NK-92 (cell line): ENCODE measurements at regions not wholly inside any gene's neighbourhood (a gene's known extent, or its start where the extent isn't known, plus 50 kb on each side); places are given as distances from the start of the nearest gene placed in this dataset.
"Not testable (repeated sequence)": the region's sequence is repeated elsewhere in the genome, so short reads cannot be mapped to it uniquely, and the experiment has no call there.

Experiments
- DNase-seq: peaks from one replicate; lab custom pipeline; 2025; ENCODE audit not compliant: unreplicated experiment; lab: John Stamatoyannopoulos, UW

DNA sequence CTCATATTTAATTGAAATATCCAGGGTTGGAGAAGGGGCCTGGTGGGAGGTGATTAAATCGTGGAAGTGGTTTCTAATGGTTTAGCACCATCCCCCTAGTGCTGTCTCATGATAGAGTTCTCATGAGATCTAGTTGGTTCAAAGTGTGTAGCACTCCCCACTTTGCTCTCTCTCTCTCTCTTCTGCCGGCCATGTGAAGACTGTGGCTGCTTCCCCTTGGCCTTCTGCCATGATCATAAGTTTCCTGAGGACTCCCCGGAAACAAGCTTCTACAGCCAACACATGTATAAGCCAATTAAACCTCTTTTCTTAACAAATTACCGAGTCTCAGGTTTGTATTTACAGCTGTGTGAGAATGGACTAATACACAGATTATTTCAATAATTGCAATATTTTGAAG lies 305.8 kb upstream of the KCND2 start:
- DNase-seq = no peak

DNA sequence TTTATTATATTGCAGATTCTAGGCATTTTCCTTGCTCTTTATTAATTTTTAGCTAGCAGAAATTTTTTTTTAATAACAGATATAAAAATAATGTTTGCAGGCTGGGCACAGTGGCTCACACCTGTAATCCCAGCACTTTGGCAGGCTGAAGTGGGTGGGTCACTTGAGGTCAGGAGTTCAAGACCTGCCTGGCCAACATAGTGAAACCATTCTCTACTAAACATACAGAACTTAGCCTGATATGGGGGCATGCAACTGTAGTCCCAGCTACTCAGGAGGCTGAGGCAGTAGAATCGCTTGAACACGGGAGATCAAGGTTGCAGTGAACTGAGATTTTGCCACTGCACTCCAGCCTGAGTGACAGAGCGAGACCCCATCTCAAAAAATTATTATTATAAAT lies 304.6 kb upstream of the KCND2 start:
- not testable (repeated sequence) for DNase-seq

GRCh38 chr7:119969054-119969453 lies 303.9 kb upstream of the KCND2 start:
- DNase-seq = no peak

DNA sequence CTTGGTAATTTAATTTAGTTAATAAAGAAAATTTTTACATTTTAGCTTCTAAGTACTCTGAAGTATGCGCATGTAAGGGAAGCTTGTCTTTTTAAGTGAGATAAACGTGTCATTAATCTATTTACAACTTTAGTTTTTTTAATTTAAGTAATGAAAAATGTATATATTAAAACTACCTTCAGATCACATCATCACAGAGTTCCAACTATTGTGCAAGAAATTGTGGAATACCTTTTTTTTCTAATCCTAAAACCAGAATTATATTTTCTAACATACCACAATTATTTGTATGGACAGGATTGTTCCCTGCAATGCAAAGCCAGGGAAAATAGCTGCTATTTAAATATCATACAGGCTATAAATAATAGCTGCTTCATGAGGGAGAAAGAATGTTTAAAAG lies 303.2 kb upstream of the KCND2 start:
- no peak for DNase-seq

DNA sequence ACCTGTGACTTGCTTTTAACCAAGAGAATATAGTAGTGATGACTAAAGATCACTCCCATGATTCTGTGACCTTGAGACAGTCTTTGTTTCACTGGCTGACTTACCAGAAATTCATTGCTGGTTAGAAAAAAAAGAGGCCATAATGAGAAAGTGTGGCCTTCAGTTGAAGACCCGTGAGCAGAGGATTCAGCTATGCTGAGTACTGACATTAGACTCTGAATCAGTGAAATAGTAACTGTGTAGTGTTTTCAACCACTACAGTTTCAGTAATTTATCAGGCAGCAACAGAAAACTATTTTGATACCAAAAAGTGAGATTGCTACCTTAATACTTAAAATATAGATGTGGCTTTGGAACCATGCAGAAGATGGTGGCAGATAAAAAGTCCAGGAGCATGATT lies 298.0 kb upstream of the KCND2 start:
- no peak for DNase-seq

- no peak for DNase-seq
Observed at GRCh38 chr7:119982884-119983283, 290.1 kb upstream of the KCND2 start.

- DNase-seq = no peak
Observed at GRCh38 chr7:119983468-119983867, 289.5 kb upstream of the KCND2 start.

DNA sequence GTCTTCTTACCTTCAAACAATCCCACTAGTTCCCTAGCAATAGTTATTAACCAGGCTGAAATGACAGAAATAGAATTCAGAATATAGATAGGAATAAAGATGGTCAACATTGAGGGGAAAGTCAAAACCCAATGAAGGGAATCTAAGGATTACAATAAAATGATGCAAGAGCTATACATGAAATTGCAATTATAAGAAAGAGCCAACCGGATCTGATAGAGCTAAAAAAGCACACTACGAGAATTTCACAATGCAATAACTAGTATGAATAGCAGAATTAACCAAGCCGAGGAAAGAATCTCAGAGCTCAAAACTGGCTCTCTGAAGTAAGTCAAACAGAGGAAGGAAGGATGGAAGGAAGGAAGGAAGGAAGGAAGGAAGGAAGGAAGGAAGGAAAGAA lies 288.7 kb upstream of the KCND2 start:
- no peak for DNase-seq

GRCh38 chr7:119988401-119988800 lies 284.6 kb upstream of the KCND2 start:
- no peak for DNase-seq

DNA sequence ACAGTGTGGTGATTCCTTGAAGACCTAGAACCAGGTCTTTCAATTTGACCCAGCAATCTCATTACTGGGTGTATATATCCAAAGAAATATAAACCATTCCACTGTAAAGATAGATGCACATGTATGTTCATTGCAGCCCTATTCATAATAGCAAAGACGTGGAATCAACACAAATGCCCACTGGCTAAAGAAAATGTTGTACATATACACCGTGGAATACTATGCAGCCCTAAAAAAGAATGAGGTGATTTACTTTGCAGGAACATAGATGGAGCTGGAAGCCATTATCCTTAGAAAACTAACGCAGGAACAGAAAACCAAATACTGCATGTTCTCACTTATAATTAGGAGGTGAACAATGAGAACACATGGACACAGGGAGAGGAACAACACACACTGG lies 278.0 kb upstream of the KCND2 start:
- no peak for DNase-seq

- no peak for DNase-seq
Observed at GRCh38 chr7:119996634-119997033, 276.3 kb upstream of the KCND2 start.

- DNase-seq = no peak
Observed at GRCh38 chr7:119999738-120000475, 273.1 kb upstream of the KCND2 start.

GRCh38 chr7:120005720-120006119 lies 267.3 kb upstream of the KCND2 start:
- no peak for DNase-seq

- not testable (repeated sequence) for DNase-seq
Observed at GRCh38 chr7:120014301-120014700, 258.7 kb upstream of the KCND2 start.

DNA sequence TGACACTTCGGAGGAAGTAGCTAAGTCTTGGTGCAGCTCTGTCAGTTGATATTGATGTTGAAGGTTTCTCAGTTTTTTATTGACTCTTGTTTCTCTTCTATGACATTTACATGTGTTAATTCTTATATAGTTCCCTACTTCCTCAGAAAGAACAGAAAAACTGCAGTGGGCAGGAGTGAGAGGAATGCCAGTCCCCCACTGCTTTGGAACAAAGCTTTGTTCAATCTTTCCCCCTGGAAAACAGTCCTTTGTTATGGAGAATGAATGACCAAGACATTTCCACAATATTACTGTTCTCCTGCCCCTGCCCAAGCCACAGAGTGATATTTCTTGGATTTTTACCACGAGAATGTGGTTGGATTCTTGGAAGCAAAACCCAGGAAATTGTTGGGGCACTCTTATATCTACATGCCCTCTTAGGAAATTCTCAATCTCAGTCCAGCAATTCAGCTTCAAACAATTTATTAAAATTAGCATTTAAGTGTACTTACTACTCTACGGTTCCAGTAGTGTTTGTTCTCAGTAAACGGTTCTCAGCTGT lies 258.0 kb upstream of the KCND2 start:
- no peak for DNase-seq

- no peak for DNase-seq
Observed at GRCh38 chr7:120021085-120021484, 251.9 kb upstream of the KCND2 start.

- DNase-seq = no peak
Observed at GRCh38 chr7:120023494-120024167, 249.3 kb upstream of the KCND2 start.

- DNase-seq = no peak
Observed at GRCh38 chr7:120028636-120029035, 244.3 kb upstream of the KCND2 start.

GRCh38 chr7:120030876-120031275 lies 242.1 kb upstream of the KCND2 start:
- DNase-seq = no peak

- DNase-seq = no peak
Observed at GRCh38 chr7:120033114-120033513, 239.9 kb upstream of the KCND2 start.

DNA sequence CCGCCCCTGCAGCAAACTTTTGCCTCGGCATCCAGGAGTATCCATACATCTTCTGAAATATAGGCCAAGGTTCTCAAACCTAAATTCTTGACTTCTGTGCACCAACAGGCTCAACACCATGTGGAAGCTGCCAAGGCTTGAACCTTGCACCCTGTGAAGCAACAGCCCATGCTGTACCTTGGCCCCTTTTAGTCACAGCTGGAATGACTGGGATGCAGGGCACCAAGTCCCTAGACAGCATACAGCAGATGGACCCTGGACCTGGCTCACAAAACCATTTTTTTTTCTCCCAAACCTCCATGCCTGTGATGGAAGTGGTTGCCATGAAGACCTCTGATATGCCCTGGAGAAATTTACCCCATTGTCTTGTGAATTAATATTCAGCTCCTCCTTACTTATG lies 233.8 kb upstream of the KCND2 start:
- no peak for DNase-seq

DNA sequence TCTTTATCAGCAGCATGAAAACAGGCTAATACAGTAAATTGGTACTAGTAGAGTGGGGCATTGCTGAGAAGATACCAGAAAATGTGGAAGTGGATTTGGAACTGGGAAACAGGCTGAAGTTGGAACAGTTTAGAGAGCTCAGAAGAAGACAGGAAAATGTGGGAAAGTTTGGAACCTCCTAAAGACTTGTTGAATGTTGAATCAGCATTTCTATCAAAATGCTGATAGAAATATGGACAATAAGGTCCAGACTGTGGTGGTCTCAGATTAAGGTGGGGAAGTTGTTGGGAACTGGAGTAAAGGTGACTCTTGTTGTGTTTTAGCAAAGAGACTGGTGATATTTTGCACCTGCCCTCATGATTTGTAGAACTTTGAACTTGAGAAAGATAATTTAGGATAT lies 231.2 kb upstream of the KCND2 start:
- no peak for DNase-seq

- no peak for DNase-seq
Observed at GRCh38 chr7:120043250-120043649, 229.7 kb upstream of the KCND2 start.
